Left ventricle myocardium inferior (tissue), 1 donor: ENCODE measurements at regions not wholly inside any gene's neighbourhood (a gene's known extent, or its start where the extent isn't known, plus 50 kb on each side); places are given as distances from the start of the nearest gene placed in this dataset.
A peak's percentile ranks its signal among the peaks of the same experiment; 100 is the strongest.

Source experiments
- DNase-seq: peaks from one replicate; pipeline ENCODE4 v3.0.0-alpha.2; 2020
- H3K27ac ChIP-seq: fragments of 200-600 bp; replicated peaks from 2 replicates; pipeline ENCODE4 v1.8.0; 2021
- H3K27me3 ChIP-seq: fragments of 200-600 bp; 2 replicates; pipeline ENCODE4 v1.8.0; 2021; ENCODE audit warnings: low read depth
- H3K36me3 ChIP-seq: fragments of 200-600 bp; 2 replicates; pipeline ENCODE4 v1.8.0; 2021
- H3K4me1 ChIP-seq: fragments of 200-600 bp; 2 replicates; pipeline ENCODE4 v1.8.0; 2021
- H3K4me3 ChIP-seq: fragments of 200-600 bp; 2 replicates; pipeline ENCODE4 v1.8.0; 2021; ENCODE audit warnings: mild to moderate bottlenecking, moderate library complexity
- H3K9me3 ChIP-seq: fragments of 200-600 bp; replicated peaks from 2 replicates; pipeline ENCODE4 v1.8.0; 2021
- CTCF ChIP-seq: fragments of 200-600 bp; IDR thresholded peaks from 2 replicates; pipeline ENCODE4 v1.8.0; 2021; ENCODE audit warnings: antibody characterized with exemption, mild to moderate bottlenecking, borderline replicate concordance
- intact Hi-C: fragments of 100-400 bp; cut with micrococcal nuclease; formaldehyde crosslinking; loops from one replicate; pipeline ENCODE4 v1.11.0; 2022
- donor health status: DM: no; HTN: yes; CAD: no; lungs with severe emphysema.

DNA sequence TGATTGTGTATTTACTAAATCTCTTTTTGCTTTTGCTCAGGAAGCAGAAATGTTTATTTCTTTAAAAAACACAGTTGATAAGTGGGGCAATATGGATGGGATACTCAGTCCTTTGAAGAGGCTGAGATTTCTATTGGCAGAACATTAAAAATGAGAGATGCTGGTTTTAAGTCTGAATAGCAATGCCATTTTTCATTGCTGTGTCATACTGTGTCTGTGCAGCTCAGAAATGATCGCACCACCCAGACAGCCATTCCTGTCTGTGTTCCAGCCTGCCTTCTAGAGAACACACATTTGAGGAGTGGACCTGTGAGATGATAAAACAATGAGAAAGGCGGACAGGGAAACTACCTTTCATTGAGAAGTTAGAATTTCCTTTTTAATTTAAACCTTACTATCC lies 231.2 kb upstream of the USP24 start:
- no peak for TF ChIP-seq CTCF

DNA sequence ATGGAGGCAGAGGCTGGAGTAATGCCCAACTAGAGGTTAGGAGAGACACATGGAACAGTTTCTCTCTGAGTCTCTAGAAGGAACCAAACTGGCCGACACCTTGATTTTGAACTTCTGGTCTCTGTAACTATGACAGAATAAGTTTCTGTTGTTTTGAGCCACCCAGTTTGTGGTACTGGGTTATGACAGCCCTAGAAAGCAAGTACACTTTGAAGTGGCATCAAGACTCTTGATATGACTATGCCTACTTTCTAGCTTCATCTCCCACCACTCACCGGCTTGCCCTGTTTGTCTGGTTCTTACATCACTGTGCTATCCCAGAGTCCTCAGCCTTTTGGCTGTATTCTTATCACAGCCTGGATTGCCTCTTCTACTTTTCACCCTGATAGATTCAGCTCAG lies 230.3 kb upstream of the USP24 start:
- no peak overlapping the region for H3K4me3 ChIP-seq
- no peak for TF ChIP-seq CTCF
- intact Hi-C loops, result no loop called here

More for the DNA sequence above, 231.2 kb upstream of the USP24 start:
- peaks cover 7% of the 10 kb centered on the region for H3K9me3 ChIP-seq
- no peak overlapping the region for H3K4me3 ChIP-seq
- no peak for DNase-seq
- H3K36me3 ChIP-seq, result no peaks in the 10 kb centered on the region
- no peaks in the 10 kb centered on the region for H3K4me1 ChIP-seq
- no peak overlapping the region for H3K27ac ChIP-seq
- H3K27me3 ChIP-seq, result no peaks in the 10 kb centered on the region
- intact Hi-C loops, result no loop called here

DNA sequence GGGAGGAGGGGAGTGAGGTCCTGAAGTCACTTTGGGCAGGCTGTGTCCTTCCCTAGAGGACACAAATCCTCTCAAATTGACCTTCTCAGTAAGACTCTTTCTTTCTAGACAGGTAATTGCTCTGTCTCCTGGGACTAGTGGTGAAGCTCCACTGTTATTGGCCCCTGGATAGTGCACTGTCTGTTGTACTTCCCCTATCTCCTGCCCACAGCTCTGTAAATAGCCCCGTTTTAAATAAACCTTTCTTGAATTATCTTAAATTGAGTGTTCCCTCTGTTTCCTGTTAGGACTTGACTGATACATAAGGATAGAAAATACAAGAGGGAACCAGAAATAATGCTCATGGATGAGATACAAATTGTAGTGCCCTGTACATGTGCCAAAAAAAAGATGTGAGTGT lies 229.5 kb upstream of the USP24 start:
- Histone ChIP-seq H3K9me3 (no peaks in the 10 kb centered on the region), H3K27me3 (no peaks in the 10 kb centered on the region), H3K4me1 (no peaks in the 10 kb centered on the region), H3K4me3 (no peak overlapping the region), H3K36me3 (no peaks in the 10 kb centered on the region), H3K27ac (no peak overlapping the region)
- no peak for TF ChIP-seq CTCF
- no peak for DNase-seq
- intact Hi-C loops, result no loop called here

More for the DNA sequence above, 230.3 kb upstream of the USP24 start:
- Histone ChIP-seq H3K27ac (no peak overlapping the region), H3K9me3 (no peaks in the 10 kb centered on the region), H3K36me3 (no peaks in the 10 kb centered on the region), H3K27me3 (no peaks in the 10 kb centered on the region), H3K4me1 (no peaks in the 10 kb centered on the region)
- no peak for DNase-seq

GRCh38 chr1:55443175-55443915 lies 228.2 kb upstream of the USP24 start:
- H3K27ac ChIP-seq, result peak overlapping the region; percentile 48
- TF ChIP-seq CTCF, result no peak
- H3K4me1 ChIP-seq, result no peaks in the 10 kb centered on the region

DNA sequence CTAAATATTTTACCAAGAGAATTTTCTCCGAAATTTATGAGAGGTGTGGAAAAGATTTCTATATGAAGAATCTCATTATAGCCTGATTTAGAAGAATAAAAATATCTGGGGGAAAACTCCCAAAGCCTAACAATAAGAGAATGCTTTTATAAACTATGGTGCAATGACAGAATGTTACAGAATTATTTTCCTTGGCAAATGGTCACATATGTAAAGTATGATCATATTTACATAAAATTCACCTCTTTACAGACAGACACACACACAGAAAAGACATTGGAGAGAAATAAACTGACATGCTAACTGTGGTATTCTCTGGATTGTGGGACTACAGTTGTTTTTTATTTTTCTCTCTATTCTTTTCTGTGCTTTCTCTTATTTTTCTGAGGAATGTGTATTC lies 226.3 kb upstream of the USP24 start:
- H3K9me3 ChIP-seq, result no peaks in the 10 kb centered on the region
- no peaks in the 10 kb centered on the region for H3K27me3 ChIP-seq
- intact Hi-C loops, result no loop called here
- H3K27ac ChIP-seq, result no peak overlapping the region
- H3K36me3 ChIP-seq, result no peaks in the 10 kb centered on the region
- no peaks in the 10 kb centered on the region for H3K4me1 ChIP-seq
- no peak for TF ChIP-seq CTCF
- no peak overlapping the region for H3K4me3 ChIP-seq
- no peak for DNase-seq

More at GRCh38 chr1:55443175-55443915, 228.2 kb upstream of the USP24 start:
- H3K9me3 ChIP-seq, result no peaks in the 10 kb centered on the region
- intact Hi-C loops, result no loop called here
- H3K36me3 ChIP-seq, result no peaks in the 10 kb centered on the region
- peak; percentile 72 for DNase-seq
- no peak overlapping the region for H3K4me3 ChIP-seq
- H3K27me3 ChIP-seq, result no peaks in the 10 kb centered on the region
